Astrocyte of the hippocampus (primary cell): ENCODE measurements at regions not wholly inside any gene's neighbourhood (a gene's known extent, or its start where the extent isn't known, plus 50 kb on each side); places are given as distances from the start of the nearest gene placed in this dataset.

Experiments used
- DNase-seq: peaks from one replicate; pipeline ENCODE4 v3.0.0; 2011; ENCODE audit warnings: low read depth, low spot score

- no peak for DNase-seq
These were observed 367.2 kb upstream of the DDHD1 start for GRCh38 chr14:53520078-53520928.

- peak; percentile 50 for DNase-seq
These were observed 366.0 kb upstream of the DDHD1 start for GRCh38 chr14:53519137-53519536.

GRCh38 chr14:53517270-53517960 lies 364.3 kb upstream of the DDHD1 start:
- peak; percentile 26 for DNase-seq

GRCh38 chr14:53516261-53516774 lies 363.2 kb upstream of the DDHD1 start:
- DNase-seq: peak; percentile 34

GRCh38 chr14:53515276-53515675 lies 362.2 kb upstream of the DDHD1 start:
- peak; percentile 63 for DNase-seq

GRCh38 chr14:53514197-53514596 lies 361.1 kb upstream of the DDHD1 start:
- DNase-seq: no peak

- no peak for DNase-seq
These were observed 357.3 kb upstream of the DDHD1 start for GRCh38 chr14:53510281-53510912.

- peak; percentile 63 for DNase-seq
These were observed 356.4 kb upstream of the DDHD1 start for GRCh38 chr14:53509276-53510244.

GRCh38 chr14:53501361-53502211 lies 348.5 kb upstream of the DDHD1 start:
- peak; percentile 31 for DNase-seq

- DNase-seq: no peak
These were observed 347.1 kb upstream of the DDHD1 start for GRCh38 chr14:53500191-53500590.

- DNase-seq: no peak
These were observed 343.5 kb upstream of the DDHD1 start for GRCh38 chr14:53496668-53497067.

- DNase-seq: no peak
These were observed 342.8 kb upstream of the DDHD1 start for GRCh38 chr14:53495846-53496343.

GRCh38 chr14:53494587-53494986 lies 341.5 kb upstream of the DDHD1 start:
- DNase-seq: no peak

- DNase-seq: no peak
These were observed 340.7 kb upstream of the DDHD1 start for GRCh38 chr14:53493860-53494259.

GRCh38 chr14:53493320-53493719 lies 340.2 kb upstream of the DDHD1 start:
- DNase-seq: no peak

GRCh38 chr14:53491884-53492277 lies 338.8 kb upstream of the DDHD1 start:
- DNase-seq: peak; percentile 17

- DNase-seq: peak; percentile 29
These were observed 338.2 kb upstream of the DDHD1 start for GRCh38 chr14:53491256-53491883.

- DNase-seq: no peak
These were observed 325.1 kb upstream of the DDHD1 start for GRCh38 chr14:53478174-53478573.

GRCh38 chr14:53473480-53473879 lies 320.4 kb upstream of the DDHD1 start:
- no peak for DNase-seq
